Ascending aorta (tissue), 2 donors: ENCODE measurements at regions not wholly inside any gene's neighbourhood (a gene's known extent, or its start where the extent isn't known, plus 50 kb on each side); places are given as distances from the start of the nearest gene placed in this dataset.

Source experiments
- DNase-seq, 2 donors: peaks; one replicate each; pipeline ENCODE4 v3.0.0-alpha.2; 2019; ENCODE audit warnings: low spot score in 2 of 2
- H3K27ac ChIP-seq, 2 donors: fragments of 200-600 bp; sonication (generic); one replicate each; pipeline ENCODE4 v1.5.1; 2016 to 2017; ENCODE audit warnings: mild to moderate bottlenecking in 1 of 2
- H3K27me3 ChIP-seq: fragments of 200-600 bp; sonication (generic); one replicate; pipeline ENCODE4 v1.5.1; 2017
- H3K36me3 ChIP-seq, 2 donors: fragments of 200-600 bp; sonication (generic); one replicate each; pipeline ENCODE4 v1.5.1; 2016
- H3K4me1 ChIP-seq, 2 donors: fragments of 200-600 bp; sonication (generic); one replicate each; pipeline ENCODE4 v1.5.1; 2016 to 2017; ENCODE audit warnings: mild to moderate bottlenecking in 1 of 2
- H3K4me3 ChIP-seq, 2 donors: fragments of 200-600 bp; sonication (generic); one replicate each; pipeline ENCODE4 v1.5.1; 2016 to 2017; ENCODE audit warnings: mild to moderate bottlenecking in 1 of 2
- H3K9me3 ChIP-seq, 2 donors: fragments of 200-600 bp; sonication (generic); one replicate each; pipeline ENCODE4 v1.5.1; 2016
- intact Hi-C: fragments of 100-400 bp; cut with DNase I; formaldehyde crosslinking; loops from one replicate; pipeline ENCODE4 v1.15.1; 2023
- TF ChIP-seq, protein P1 (sequence below), 3 experiments: fragments of 200-600 bp in 2 of 3; fragments of 450-650 bp in 1 of 3; sonication (generic) in 2 of 3; IDR thresholded peaks; one replicate each; pipeline ENCODE4 v1.5.1; 2016 to 2019; ENCODE audit warnings: antibody characterized with exemption in 3 of 3, mild to moderate bottlenecking in 1 of 3, moderate library complexity in 1 of 3

DNA sequence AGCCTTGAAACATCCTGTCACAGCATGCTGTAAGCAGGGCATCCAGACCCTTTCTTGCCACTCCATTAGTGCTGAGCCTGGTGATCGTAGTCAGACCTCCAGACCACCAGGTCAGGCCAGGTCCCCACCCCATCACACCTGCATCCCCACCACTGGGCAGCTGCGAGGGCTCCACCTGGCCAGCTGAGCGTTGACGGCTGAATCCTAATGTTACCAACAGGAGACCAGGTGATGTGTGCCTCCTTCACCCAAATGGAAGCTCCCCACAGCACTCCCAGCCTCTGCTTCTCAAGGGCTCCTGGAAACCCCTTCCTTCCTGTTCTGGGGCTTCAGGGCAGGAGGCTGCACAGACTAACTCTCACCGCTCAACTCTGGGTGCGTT lies 189.4 kb downstream of the C16orf95 start:
- TF ChIP-seq, protein P1, sequence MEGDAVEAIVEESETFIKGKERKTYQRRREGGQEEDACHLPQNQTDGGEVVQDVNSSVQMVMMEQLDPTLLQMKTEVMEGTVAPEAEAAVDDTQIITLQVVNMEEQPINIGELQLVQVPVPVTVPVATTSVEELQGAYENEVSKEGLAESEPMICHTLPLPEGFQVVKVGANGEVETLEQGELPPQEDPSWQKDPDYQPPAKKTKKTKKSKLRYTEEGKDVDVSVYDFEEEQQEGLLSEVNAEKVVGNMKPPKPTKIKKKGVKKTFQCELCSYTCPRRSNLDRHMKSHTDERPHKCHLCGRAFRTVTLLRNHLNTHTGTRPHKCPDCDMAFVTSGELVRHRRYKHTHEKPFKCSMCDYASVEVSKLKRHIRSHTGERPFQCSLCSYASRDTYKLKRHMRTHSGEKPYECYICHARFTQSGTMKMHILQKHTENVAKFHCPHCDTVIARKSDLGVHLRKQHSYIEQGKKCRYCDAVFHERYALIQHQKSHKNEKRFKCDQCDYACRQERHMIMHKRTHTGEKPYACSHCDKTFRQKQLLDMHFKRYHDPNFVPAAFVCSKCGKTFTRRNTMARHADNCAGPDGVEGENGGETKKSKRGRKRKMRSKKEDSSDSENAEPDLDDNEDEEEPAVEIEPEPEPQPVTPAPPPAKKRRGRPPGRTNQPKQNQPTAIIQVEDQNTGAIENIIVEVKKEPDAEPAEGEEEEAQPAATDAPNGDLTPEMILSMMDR (IDR thresholded peaks at IDR 0.05): no peak
- peak overlapping the region; percentile 90 to 92 for H3K27ac ChIP-seq
- H3K9me3 ChIP-seq: no peaks in the 10 kb centered on the region
- no peak for DNase-seq
- no peaks in the 10 kb centered on the region for H3K36me3 ChIP-seq
- peaks cover 17 to 23% of the 10 kb centered on the region in 2 donors for H3K4me1 ChIP-seq
- intact Hi-C loops: loop anchor here (2.0 to 5.0 kb wide), 4 partner anchors 60 to 563 kb away; no protein-coding TSS in a partner anchor
- peak overlapping the region in 1 of 2 donors; percentile 39 for H3K4me3 ChIP-seq
- H3K27me3 ChIP-seq: no peaks in the 10 kb centered on the region

DNA sequence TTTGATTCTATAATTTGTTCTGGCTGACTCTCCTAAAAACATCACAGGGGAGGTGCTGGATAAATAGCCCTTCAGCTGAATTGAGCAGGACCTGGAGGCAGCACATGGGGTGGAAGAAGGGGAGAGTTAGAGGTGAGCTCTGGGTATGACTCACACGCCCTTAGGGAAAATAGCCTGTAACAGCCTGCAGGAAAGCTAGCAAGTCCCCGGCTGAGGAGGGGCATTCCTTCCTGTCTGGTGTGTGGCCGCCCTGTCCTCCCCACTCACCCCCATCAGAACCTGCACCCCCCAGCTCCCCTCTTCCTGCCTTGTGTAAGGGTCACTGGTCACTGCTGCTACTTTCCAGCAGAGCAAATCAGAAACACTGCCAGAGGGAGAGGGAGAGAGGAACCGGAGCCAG lies 187.4 kb downstream of the C16orf95 start:
- Histone ChIP-seq H3K4me1 (peaks cover 17 to 23% of the 10 kb centered on the region in 2 donors), H3K27ac (peak overlapping the region in 1 of 2 donors; percentile 19), H3K27me3 (no peaks in the 10 kb centered on the region), H3K36me3 (no peaks in the 10 kb centered on the region), H3K9me3 (no peaks in the 10 kb centered on the region), H3K4me3 (no peak overlapping the region)
- peak in 1 of 2 donors; percentile 64 for DNase-seq
- intact Hi-C loops: loop anchor here (1.0 to 5.0 kb wide), 2 partner anchors 49 to 62 kb away; no protein-coding TSS in a partner anchor
- TF ChIP-seq, protein P1 (IDR thresholded peaks at IDR 0.05): no peak

- TF ChIP-seq, protein P1 (IDR thresholded peaks at IDR 0.05): no peak
- H3K4me3 ChIP-seq: no peak overlapping the region
- no peaks in the 10 kb centered on the region for H3K36me3 ChIP-seq
- peaks cover 7 to 16% of the 10 kb centered on the region in 2 donors for H3K4me1 ChIP-seq
- no peak overlapping the region for H3K27ac ChIP-seq
- H3K9me3 ChIP-seq: no peaks in the 10 kb centered on the region
- no peaks in the 10 kb centered on the region for H3K27me3 ChIP-seq
- DNase-seq: peak in 1 of 2 donors; percentile 46
- intact Hi-C loops: no loop called here
Measured at GRCh38 chr16:87131061-87131995, 185.9 kb downstream of the C16orf95 start.

DNA sequence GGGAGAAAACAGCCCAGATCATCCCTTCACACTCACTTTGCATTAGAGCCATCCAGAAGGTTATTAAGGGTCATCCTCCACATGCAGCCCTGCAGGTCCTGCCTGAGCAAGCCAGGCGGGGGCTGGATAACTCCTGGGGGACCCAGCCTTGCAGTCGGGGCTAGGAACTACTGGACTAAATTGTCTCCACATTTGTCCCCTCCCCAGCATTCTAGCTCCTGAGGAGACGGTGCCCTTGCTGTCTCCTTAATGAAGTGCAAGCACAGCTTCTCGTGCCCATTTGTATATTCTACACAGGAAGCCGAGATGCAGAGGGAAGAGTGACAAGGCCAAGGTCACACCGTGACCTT lies 185.2 kb downstream of the C16orf95 start:
- no peak for DNase-seq
- Histone ChIP-seq H3K36me3 (no peaks in the 10 kb centered on the region), H3K9me3 (no peaks in the 10 kb centered on the region), H3K27me3 (no peaks in the 10 kb centered on the region), H3K4me1 (peaks cover 7 to 11% of the 10 kb centered on the region in 2 donors), H3K4me3 (no peak overlapping the region), H3K27ac (no peak overlapping the region)
- TF ChIP-seq, protein P1 (IDR thresholded peaks at IDR 0.05): no peak
- intact Hi-C loops: no loop called here

DNA sequence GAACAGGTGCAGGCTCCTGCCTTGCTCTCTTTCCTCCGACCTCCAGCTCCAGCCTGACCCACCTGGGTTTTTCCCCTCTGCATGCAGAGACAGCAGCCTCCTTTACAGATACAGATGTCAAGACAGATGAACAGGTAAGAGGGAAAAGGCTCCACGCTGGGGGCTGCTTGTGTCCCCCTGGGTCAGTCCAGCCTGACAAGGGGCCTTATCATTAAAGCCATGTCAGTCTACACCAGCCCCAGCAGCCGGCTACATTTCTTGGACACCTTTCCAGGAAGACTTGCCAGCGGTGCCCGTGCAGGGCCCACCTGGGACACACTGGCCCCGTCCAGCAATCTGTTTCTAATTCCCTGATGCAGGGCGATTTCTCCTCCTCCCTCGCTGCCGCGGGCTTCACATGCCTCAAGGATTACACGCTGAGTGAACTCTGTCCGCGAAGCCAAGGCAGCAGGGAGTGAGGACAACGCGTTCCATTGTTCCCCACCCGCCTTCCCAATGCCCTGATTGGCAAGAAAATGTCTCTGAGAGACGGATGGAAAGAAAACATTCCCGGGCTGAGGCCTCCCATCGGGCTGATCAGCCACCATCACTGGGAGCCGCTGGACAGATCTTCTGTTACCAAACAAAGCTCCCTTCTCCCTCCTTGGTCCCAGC lies 184.7 kb downstream of the C16orf95 start:
- Histone ChIP-seq H3K36me3 (no peaks in the 10 kb centered on the region), H3K27me3 (no peaks in the 10 kb centered on the region), H3K9me3 (no peaks in the 10 kb centered on the region), H3K4me1 (peaks cover 6 to 7% of the 10 kb centered on the region in 2 donors), H3K4me3 (no peak overlapping the region), H3K27ac (no peak overlapping the region)
- intact Hi-C loops: no loop called here
- TF ChIP-seq, protein P1 (IDR thresholded peaks at IDR 0.05): no peak
- DNase-seq: peak in 1 of 2 donors; percentile 71
